ENCODE measurements at regions not wholly inside any gene's neighbourhood (a gene's known extent, or its start where the extent isn't known, plus 50 kb on each side); places are given as distances from the start of the nearest gene placed in this dataset.

GRCh38 chr18:2336690-2337392, 234.5 kb downstream of the METTL4 start:
- DNase-seq, result no peak

- no peak for DNase-seq
These were observed 233.7 kb downstream of the METTL4 start for GRCh38 chr18:2337552-2338141.

GRCh38 chr18:2338601-2339000, 232.7 kb downstream of the METTL4 start:
- DNase-seq, result no peak

GRCh38 chr18:2340335-2340734, 231.0 kb downstream of the METTL4 start:
- DNase-seq, result no peak

- DNase-seq, result no peak
These were observed 223.3 kb downstream of the METTL4 start for GRCh38 chr18:2348003-2348402.

- no peak for DNase-seq
These were observed 220.0 kb downstream of the METTL4 start for GRCh38 chr18:2351126-2351850.

GRCh38 chr18:2354292-2354691, 217.0 kb downstream of the METTL4 start:
- no peak for DNase-seq

GRCh38 chr18:2356906-2357305, 214.4 kb downstream of the METTL4 start:
- no peak for DNase-seq

GRCh38 chr18:2360861-2361260, 210.4 kb downstream of the METTL4 start:
- no peak for DNase-seq

- DNase-seq, result no peak
These were observed 203.2 kb downstream of the METTL4 start for GRCh38 chr18:2368102-2368501.

- no peak for DNase-seq
These were observed 194.6 kb downstream of the METTL4 start for GRCh38 chr18:2376707-2377106.

GRCh38 chr18:2380101-2380500, 191.2 kb downstream of the METTL4 start:
- DNase-seq, result no peak

- no peak for DNase-seq
These were observed 189.8 kb downstream of the METTL4 start for GRCh38 chr18:2381539-2381938.

- no peak for DNase-seq
These were observed 183.7 kb downstream of the METTL4 start for GRCh38 chr18:2387588-2387987.

GRCh38 chr18:2390158-2390557, 181.1 kb downstream of the METTL4 start:
- no peak for DNase-seq

- DNase-seq, result no peak
These were observed 179.8 kb downstream of the METTL4 start for GRCh38 chr18:2391470-2391869.

GRCh38 chr18:2392446-2392845, 178.9 kb downstream of the METTL4 start:
- no peak for DNase-seq

- no peak for DNase-seq
These were observed 176.6 kb downstream of the METTL4 start for GRCh38 chr18:2394684-2395083.

- no peak for DNase-seq
These were observed 175.7 kb downstream of the METTL4 start for GRCh38 chr18:2395427-2396161.

- DNase-seq, result no peak
These were observed 175.2 kb downstream of the METTL4 start for GRCh38 chr18:2396162-2396505.

- DNase-seq, result no peak
These were observed 170.6 kb downstream of the METTL4 start for GRCh38 chr18:2400701-2401196.

GRCh38 chr18:2402084-2402483, 169.2 kb downstream of the METTL4 start:
- no peak for DNase-seq

- no peak for DNase-seq
These were observed 164.8 kb downstream of the METTL4 start for GRCh38 chr18:2406544-2406943.
